NOMO-1 treated with dmso at 0.1 percent for 144 hours (cell line): ENCODE measurements at regions not wholly inside any gene's neighbourhood (a gene's known extent, or its start where the extent isn't known, plus 50 kb on each side); places are given as distances from the start of the nearest gene placed in this dataset.
A peak's percentile ranks its signal among the peaks of the same experiment; 100 is the strongest.

Source experiments
- DNase-seq: peaks from one replicate; lab custom pipeline; 2025; ENCODE audit not compliant: unreplicated experiment; lab: John Stamatoyannopoulos, UW

DNA sequence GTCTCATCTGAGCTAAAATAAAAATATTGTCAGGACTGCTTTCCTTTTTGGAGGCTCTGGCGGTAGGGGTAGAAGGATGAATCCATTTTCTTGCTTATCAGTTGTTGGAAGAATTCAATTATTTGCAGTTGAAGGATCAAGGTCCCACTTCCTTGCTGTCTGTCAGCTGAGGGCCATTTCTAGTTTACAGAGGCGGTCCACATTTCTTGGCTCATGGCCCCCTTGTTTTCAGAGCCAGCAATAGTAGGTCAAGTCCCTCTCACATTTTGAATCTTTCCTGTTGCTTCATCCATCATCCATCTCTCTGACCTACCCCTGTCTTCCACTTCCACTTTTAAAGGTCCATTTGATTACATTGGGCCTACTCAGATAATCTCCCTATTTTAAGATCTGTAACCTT is 1099.3 kb upstream of the DIAPH2 start:
- DNase-seq = no peak

DNA sequence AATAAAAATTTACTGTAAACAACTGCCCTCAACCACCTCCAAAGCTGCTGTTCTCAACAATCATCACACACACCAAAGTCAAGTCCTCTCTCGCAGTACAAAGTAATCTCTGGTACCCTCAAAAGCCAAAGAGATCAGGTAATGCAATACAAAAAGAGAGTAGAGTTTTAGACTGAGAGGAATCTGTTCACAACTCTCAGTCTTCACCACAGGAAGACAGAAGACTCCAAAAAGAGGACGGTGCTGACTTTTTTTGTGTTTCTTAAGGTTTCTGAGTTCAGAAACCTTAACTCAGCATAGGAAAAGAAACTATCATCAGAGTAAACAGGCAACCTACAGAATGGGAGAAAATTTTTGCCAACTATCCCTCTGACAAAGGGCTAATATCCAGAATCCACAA is 1072.3 kb upstream of the DIAPH2 start:
- DNase-seq = no peak

DNA sequence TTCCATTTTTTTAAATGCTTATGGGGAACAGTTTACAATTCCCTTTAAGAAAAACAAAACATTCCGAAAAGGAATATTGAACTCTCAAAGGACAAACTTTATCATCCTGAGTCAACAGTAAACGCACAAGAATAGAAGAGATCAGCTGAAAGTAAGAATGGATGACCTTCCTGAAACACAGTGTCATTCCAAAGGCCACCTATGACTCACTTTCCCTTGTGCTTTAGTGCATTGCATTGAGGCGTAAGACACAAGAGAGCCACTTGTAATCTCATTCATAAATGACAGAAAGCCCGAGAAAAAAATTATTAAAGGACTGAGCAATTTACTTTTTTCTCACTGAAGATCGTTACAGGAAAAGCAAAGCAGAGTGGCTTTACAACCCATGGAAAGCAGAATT is 1062.4 kb upstream of the DIAPH2 start:
- no peak for DNase-seq

DNA sequence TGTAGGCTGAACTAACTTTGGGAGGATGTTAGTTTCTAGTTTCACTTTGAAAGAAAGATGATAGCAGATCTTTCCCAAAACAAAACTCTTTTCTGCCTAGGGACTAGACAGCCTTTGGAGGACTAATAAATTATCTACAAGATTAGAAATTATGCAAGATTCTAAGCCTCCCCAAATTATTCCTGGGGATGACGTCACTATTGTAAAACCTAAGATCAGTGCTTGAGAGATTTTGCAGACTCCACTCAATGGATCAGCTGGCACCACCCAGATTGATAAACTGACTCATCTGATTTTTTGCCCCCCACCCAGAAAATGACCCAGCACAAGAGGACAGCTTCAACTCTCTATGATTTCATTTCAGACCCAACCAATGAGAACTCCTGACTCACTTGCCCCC is 1057.9 kb upstream of the DIAPH2 start:
- no peak for DNase-seq

DNA sequence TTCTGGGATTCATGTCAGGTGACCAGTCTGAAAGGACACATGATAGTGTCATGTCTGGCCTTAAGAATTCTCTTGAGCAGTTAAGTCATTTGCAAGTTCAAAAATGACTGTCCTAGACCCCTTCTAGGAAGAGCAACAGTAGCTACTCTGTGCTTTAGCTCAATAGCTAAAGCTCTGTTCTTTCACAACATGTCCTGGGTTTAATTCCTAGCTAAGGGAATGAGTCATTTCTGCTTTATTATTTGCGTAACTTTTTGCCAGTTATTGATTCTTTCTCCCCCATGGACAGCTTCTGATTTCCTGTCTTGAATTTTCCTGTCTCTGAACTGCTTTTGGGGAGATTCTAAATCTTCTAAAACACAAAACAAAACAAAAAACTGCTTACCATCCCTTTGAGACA is 1055.8 kb upstream of the DIAPH2 start:
- no peak for DNase-seq

DNA sequence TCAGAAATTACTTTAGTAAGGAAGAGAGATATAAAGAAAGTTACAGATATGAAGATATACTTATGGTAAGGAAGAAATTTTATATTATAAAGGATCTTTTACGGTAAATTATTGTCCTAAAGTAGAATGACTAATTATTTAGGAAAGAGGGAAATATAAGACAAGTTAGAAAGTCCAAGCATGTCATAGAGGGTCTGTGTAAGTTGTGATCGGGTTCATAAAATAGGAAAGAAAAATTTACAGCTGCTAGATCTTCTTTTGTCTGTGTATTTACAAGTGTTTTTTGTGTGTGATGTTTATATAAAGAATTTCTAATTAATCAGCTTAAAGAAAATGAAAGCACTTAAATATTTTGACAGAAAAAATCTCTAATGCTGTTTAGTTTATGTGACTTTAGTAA is 1054.9 kb upstream of the DIAPH2 start:
- DNase-seq = no peak

DNA sequence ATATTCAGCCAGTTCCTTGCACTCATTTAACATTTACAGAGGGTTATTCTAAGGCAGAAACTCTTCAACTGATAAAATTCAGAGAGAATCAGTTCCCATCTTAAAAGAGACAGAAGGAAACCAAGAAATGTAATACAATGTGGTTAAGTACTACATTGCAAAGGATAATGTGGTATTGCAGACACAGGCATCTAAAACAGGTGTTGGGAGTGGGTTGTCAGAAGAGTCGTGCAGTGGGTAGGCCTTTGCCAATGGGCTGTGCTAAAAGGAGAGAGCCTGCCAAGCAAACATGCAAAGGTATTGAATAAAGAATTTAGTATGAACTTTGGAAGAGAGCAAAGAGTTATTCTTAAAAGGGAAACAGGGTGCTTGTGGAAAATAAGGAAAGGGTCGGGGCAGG is 1044.4 kb upstream of the DIAPH2 start:
- DNase-seq = no peak

DNA sequence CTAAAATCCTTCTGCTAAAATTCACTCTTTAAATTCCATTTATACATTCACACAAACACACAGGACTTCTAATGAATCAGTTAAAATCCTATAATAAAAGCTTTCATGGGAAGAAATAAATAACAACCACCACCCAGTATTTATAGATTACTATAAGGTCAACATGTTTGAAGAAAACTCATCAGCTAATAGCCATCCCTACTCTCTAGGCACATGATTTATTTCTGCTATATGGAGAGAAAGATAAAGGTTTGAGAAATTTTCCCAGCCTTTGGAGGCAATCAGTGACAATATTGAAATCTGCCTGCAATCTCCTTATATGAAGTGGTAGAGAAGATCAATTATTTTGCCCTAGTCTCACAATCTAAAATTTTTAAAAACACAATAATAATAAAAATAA is 1038.9 kb upstream of the DIAPH2 start:
- no peak for DNase-seq

DNA sequence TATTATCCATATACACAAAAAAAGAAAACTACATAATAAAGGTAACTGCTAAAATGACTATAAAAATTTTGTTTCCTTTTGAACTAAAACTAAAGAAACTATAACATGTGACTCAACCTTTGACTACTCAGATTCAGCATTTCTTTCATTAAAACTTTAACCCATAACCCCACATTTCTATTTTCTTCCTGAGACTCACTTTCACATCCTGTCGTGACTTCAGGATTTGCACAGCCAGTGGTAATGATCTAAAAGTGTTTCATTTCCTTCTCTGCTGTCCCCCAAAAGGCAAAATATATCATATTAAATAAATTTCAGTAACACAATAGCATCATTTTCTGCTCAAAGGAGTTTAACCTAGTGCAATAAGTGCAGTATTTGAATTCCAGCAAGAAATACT is 1022.4 kb upstream of the DIAPH2 start:
- no peak for DNase-seq

DNA sequence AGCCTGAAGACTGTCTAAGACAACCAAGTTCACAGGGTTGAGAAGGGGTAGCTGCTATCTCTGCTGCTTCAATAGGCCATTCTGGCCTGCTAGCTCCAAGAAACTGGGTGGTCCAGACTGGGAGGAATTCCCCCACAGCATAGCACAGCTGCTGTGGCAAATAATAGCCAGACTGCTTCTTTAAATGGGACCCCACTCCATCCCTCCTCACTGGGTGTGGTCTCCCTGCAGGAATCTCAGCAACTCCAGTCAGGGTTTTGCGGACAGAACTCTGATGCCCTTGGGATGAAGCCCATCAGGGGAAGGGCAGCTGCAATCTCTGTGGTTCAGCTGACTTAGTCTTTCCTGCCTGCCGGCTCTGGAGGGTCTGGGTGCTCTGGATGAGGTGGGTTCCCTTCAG is 1018.6 kb upstream of the DIAPH2 start:
- no peak for DNase-seq

DNA sequence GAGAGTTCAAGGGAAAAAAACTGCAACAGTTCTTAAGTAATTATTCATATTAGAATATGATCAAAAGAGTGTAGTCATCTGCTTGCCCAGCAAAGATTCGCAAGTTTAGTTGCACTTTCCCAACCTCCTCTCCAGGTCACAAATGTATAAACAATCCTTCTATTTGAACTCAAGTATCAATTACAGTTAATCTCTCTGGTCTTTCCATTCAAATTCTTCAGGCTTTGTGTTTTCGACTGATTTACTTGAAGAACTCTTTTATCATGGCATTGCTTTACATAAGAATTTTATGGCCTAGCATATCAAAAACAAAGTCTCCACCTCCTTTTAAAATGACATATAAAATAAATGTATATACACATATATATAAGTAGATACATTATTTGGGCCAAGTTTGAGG is 1009.6 kb upstream of the DIAPH2 start:
- no peak for DNase-seq

DNA sequence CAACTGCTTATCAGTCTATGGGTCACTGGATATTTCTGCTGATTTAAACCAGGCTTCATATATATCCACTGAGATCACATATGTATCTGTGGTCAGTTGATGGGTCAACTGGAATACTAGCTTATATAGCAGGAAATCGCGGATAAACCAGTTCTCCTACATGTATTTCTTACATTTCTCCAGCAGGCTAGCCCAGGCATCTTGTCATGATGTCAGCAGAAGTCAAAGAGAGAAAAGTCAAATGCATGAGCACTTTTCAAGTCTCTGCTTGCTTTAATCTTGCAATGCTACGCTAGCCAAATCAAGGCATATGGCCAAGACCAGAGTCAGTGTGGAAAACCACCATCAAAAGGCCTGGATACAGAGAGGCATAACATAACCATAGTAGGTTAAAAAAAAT is 1008.8 kb upstream of the DIAPH2 start:
- DNase-seq = no peak

DNA sequence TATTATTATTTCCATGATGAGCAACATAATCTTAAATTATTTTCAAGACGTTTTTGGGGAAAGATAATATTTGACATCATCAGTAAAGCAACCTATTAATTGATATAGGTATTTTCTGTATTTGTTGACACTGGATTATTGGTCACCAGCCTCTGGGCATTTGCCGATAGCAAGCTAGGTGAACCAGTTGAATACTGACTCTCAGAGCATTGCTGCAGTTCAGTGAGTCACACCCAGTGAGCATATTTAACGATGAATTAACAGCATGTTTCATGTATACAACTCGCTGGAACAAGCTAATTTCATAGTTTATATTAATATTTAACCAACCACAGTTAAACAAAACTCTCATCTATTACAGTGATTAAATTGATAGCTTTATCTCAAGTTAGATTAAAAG is 1006.0 kb upstream of the DIAPH2 start:
- no peak for DNase-seq

DNA sequence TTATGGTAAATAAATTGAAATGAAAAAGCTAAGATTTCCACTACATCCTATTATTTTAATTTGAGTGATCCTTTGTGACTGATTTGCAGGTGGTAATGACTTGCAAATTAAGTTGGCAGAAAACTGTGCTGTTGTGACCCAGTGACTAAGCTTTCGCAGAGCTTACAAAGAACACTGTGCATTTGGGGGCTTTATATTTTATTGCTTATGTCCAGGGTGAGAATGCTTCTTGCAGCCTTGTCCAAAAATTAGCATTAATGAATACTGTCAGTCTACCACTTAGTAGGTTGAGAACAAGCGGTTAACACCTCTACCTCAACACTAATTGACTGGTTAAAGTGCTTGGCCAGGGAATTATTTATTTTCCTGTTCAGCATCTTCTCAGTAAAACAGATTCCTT is 991.3 kb upstream of the DIAPH2 start:
- no peak for DNase-seq

DNA sequence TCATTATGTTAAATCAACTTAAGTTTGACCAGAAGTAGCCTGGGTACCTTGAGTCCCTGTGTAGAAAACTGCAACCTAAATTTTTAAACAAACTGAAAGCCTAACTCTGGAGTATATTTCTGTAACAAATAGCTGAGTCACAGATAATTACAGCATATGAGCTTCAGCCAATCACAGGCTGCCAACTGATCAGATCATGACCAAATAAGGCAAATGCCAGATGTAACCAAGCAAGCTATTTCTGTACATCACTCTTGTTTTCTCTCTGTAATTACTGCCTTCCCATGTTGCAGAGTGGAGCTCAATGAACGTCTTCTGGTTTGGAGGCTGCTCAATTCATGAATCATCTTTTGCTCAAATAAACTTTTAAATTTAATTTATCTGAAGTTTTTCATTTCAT is 980.9 kb upstream of the DIAPH2 start:
- DNase-seq = no peak

DNA sequence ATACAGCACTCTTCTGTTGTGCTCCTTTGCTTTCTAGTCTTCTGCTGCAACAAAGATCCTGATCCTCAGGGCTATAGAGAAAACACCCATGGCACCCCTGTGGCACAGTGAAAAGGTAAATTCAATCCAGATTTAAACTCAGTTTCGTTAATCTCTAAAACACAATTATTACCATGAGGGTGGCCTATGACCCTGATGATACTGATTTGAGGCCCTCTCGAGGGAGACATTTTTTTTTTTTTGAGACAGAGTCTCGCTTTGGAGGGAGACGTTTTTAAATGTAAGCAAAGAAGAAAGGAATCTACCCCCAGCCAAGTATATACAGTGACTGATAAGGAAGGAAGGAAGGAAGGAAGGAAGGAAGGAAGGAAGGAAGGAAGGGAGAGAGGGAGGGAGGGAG is 967.8 kb upstream of the DIAPH2 start:
- DNase-seq = no peak

DNA sequence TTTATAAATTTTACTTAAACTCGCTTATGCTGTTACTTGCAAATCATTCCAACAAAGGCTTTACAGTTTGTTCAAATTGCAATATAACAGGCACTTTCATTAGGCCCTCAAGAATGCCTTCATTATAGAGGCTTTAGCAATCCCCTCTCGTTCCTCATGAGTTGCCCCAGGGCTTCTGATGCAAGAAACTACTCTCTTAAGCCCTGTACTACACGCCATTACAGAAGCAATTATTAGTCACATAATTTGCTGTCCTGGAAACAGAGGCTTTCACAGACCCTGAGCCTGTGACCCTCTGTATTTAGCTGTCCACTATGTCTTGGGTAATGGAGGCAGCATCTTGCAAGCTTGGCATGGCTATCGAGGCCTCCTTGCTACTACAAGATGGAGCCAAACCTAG is 965.9 kb upstream of the DIAPH2 start:
- no peak for DNase-seq

DNA sequence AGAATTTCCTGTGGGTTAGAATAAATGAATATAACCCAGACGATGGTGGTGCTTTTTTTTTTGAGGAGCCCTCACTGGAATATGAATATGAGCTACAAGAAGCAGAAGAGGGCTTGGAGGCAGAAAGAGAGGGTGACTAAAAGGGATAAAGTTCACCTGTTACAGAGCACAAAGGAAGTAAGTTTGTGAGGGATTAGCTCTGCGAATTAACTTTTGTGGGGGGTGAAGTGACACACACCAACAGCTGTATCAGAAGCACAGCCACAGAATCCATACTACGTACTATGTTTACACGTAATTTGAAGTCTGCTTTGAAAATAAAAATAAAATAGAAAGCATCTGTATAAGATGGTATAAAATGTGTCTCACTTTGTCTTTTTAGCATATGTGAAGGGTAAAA is 963.6 kb upstream of the DIAPH2 start:
- no peak for DNase-seq

DNA sequence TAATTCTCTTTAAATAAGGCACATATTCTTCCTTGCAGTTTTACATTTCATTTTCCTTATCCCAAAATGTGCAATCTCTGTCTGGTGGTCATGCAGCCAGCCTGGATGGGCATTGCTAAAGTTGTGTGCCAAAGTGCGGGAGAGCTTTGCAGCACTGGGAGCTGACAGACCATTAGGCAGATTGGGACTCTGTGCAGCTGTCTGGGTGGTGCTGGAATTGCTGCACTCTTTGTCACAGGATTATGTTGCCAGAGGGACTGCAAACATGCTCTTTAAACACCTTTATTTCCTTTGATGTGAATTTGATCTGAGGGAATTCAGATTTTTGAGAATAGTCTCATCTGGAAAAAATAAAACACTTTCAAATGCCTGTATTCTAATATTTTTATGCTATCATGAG is 956.2 kb upstream of the DIAPH2 start:
- no peak for DNase-seq

DNA sequence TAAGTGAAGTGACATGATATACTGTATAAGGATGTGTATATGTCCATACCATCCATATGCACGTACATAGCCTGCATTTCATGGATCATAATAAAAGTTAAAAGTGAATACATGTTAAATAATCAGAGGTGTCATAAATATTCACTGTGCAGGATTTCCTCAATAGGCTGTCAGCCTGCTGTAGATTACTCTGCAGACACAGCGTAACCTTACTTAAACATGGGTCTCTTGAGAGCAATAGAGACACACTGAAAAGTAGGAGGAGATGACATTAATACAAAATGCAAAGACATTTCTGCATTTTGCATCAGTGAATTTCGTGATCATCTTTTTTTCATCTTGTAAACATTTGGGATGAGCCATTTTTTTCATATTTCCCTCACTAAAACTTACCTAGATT is 955.2 kb upstream of the DIAPH2 start:
- DNase-seq = no peak

DNA sequence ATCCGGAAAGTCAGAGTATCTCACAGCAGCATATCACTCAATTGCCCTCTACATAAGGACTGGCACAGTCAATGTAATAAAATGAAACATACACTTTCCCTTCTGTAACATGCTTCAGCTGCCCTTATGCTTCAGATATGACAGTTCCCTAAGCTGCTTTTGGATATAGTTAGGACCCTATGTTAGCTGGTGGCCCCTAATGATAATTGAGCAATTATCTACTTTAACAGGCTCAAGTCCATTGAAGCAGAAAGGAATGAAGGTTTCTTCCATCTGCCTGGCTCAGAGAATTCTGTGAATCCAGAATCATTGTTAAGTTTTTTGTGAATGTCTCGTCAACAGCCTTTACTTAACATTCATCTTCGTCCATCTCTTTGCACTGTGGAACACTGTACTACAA is 951.2 kb upstream of the DIAPH2 start:
- no peak for DNase-seq

DNA sequence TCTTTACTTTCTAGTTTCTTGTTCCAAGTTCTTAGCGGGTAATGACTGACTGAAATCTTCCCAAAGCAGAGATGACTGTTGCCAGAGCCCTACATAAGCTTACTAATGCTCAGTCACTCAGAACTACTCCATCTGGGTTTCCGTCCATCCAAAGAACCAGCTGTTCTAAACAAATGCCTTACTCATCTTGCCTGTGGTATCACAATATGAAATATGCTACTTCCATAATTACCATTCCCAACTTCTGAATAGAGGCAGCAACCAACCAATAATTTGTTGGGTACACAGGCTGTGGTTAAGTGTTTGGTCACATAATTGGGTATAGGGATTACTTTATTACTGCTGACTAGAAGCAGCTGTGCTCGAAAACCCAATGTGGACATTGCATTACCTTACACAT is 930.2 kb upstream of the DIAPH2 start:
- DNase-seq = no peak

DNA sequence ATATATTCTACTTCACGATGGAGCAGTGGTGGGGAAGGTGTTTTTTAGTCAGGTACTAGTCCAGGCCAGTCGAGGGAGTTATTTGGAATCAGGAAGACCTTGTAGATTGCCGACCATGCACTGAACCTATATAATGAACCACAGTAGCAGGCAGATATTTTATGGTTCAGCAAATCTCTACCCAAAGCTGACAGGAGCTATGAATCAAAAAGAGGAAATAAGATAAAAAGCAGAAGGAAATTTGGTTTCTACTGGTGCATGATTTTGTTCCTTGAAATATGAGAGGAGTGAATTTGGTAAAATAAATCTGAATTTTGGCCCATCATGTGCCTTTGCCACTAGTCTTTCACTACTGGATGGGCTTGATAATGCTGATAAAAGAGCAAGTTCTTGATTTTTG is 924.3 kb upstream of the DIAPH2 start:
- peak; percentile 7 for DNase-seq

DNA sequence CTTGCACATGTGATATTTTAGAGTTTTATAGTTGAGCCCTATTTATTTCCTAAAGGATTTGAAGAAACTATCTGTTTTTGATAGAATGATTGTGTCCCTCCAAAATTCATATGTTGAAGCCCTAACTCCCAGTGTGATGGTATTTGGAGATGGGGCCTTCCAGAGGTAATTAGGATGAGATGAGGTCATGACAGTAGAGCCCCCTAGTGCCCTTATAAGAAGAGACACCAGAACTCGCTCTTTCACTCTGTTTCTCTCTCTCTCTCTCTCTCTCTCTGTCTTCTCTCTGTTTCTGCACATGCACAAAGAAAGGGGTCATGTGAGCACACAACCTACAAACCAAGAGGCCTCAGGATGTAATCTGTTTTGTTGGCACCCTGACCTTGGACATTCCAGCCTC is 921.9 kb upstream of the DIAPH2 start:
- DNase-seq = no peak
